ENCODE measurements at regions not wholly inside any gene's neighbourhood (a gene's known extent, or its start where the extent isn't known, plus 50 kb on each side); places are given as distances from the start of the nearest gene placed in this dataset.

GRCh38 chr17:15124746-15125145, 140.4 kb downstream of the PMP22 start:
- TF ChIP-seq POLR2A (IDR thresholded peaks at IDR 0.05; ENCODE audit: low read length) = no peak
- no peak for TF ChIP-seq GATA1 (IDR thresholded peaks at IDR 0.05; ENCODE audit: low read depth, low read length)
- DNase-seq = no peak

GRCh38 chr17:15124264-15124595, 140.9 kb downstream of the PMP22 start:
- TF ChIP-seq POLR2A (IDR thresholded peaks at IDR 0.05; ENCODE audit: low read length) (no peak), GATA1 (IDR thresholded peaks at IDR 0.05; ENCODE audit: low read depth, low read length) (no peak)
- DNase-seq = no peak

- no peak for DNase-seq
- TF ChIP-seq POLR2A (IDR thresholded peaks at IDR 0.05; ENCODE audit: low read length) (no peak), GATA1 (IDR thresholded peaks at IDR 0.05; ENCODE audit: low read depth, low read length) (no peak)
These were observed 141.4 kb downstream of the PMP22 start for GRCh38 chr17:15123593-15124263.

- no peak for DNase-seq
- TF ChIP-seq POLR2A (IDR thresholded peaks at IDR 0.05; ENCODE audit: low read length) (no peak), GATA1 (IDR thresholded peaks at IDR 0.05; ENCODE audit: low read depth, low read length) (no peak)
These were observed 142.3 kb downstream of the PMP22 start for GRCh38 chr17:15122857-15123256.

- no peak for DNase-seq
- TF ChIP-seq GATA1 (IDR thresholded peaks at IDR 0.05; ENCODE audit: low read depth, low read length) (no peak), POLR2A (IDR thresholded peaks at IDR 0.05; ENCODE audit: low read length) (no peak)
These were observed 143.7 kb downstream of the PMP22 start for GRCh38 chr17:15121426-15121825.

- no peak for TF ChIP-seq GATA1 (IDR thresholded peaks at IDR 0.05; ENCODE audit: low read depth, low read length)
- no peak for TF ChIP-seq POLR2A (IDR thresholded peaks at IDR 0.05; ENCODE audit: low read length)
- DNase-seq = no peak
These were observed 145.2 kb downstream of the PMP22 start for GRCh38 chr17:15119968-15120367.

GRCh38 chr17:15117239-15117638, 147.9 kb downstream of the PMP22 start:
- TF ChIP-seq GATA1 (IDR thresholded peaks at IDR 0.05; ENCODE audit: low read depth, low read length) (no peak), POLR2A (IDR thresholded peaks at IDR 0.05; ENCODE audit: low read length) (no peak)
- no peak for DNase-seq

GRCh38 chr17:15112846-15113617, 152.1 kb downstream of the PMP22 start:
- no peak for DNase-seq
- no peak for TF ChIP-seq GATA1 (IDR thresholded peaks at IDR 0.05; ENCODE audit: low read depth, low read length)
- TF ChIP-seq POLR2A (IDR thresholded peaks at IDR 0.05; ENCODE audit: low read length) = no peak

GRCh38 chr17:15109608-15110007, 155.5 kb downstream of the PMP22 start:
- DNase-seq = no peak
- no peak for TF ChIP-seq POLR2A (IDR thresholded peaks at IDR 0.05; ENCODE audit: low read length)
- no peak for TF ChIP-seq GATA1 (IDR thresholded peaks at IDR 0.05; ENCODE audit: low read depth, low read length)

- no peak for DNase-seq
- TF ChIP-seq POLR2A (IDR thresholded peaks at IDR 0.05; ENCODE audit: low read length) (no peak), GATA1 (IDR thresholded peaks at IDR 0.05; ENCODE audit: low read depth, low read length) (no peak)
These were observed 156.1 kb downstream of the PMP22 start for GRCh38 chr17:15108992-15109391.

GRCh38 chr17:15106540-15106939, 158.6 kb downstream of the PMP22 start:
- no peak for DNase-seq

GRCh38 chr17:15103785-15104184, 161.3 kb downstream of the PMP22 start:
- DNase-seq = no peak
- TF ChIP-seq GATA1 (IDR thresholded peaks at IDR 0.05; ENCODE audit: low read depth, low read length) (no peak), POLR2A (IDR thresholded peaks at IDR 0.05; ENCODE audit: low read length) (no peak)

More at GRCh38 chr17:15106540-15106939, 158.6 kb downstream of the PMP22 start:
- TF ChIP-seq GATA1 (IDR thresholded peaks at IDR 0.05; ENCODE audit: low read depth, low read length) (no peak), POLR2A (IDR thresholded peaks at IDR 0.05; ENCODE audit: low read length) (no peak)

GRCh38 chr17:15101175-15101574, 164.0 kb downstream of the PMP22 start:
- TF ChIP-seq GATA1 (IDR thresholded peaks at IDR 0.05; ENCODE audit: low read depth, low read length) = no peak
- no peak for DNase-seq

- DNase-seq = no peak
- no peak for TF ChIP-seq GATA1 (IDR thresholded peaks at IDR 0.05; ENCODE audit: low read depth, low read length)
- TF ChIP-seq POLR2A (IDR thresholded peaks at IDR 0.05; ENCODE audit: low read length) = no peak
These were observed 168.6 kb downstream of the PMP22 start for GRCh38 chr17:15096511-15096910.

- TF ChIP-seq GATA1 (IDR thresholded peaks at IDR 0.05; ENCODE audit: low read depth, low read length) (no peak), POLR2A (IDR thresholded peaks at IDR 0.05; ENCODE audit: low read length) (no peak)
- no peak for DNase-seq
These were observed 169.2 kb downstream of the PMP22 start for GRCh38 chr17:15095935-15096334.
